ENCODE measurements at regions not wholly inside any gene's neighbourhood (a gene's known extent, or its start where the extent isn't known, plus 50 kb on each side); places are given as distances from the start of the nearest gene placed in this dataset.

- DNase-seq, result no peak
These were observed 461.6 kb downstream of the BCL11A start for GRCh38 chr2:60091894-60092293.

- DNase-seq, result no peak
These were observed 462.2 kb downstream of the BCL11A start for GRCh38 chr2:60091266-60091665.

GRCh38 chr2:60079562-60079961 is 473.9 kb downstream of the BCL11A start:
- no peak for DNase-seq

GRCh38 chr2:60075048-60075447 is 478.4 kb downstream of the BCL11A start:
- no peak for DNase-seq

GRCh38 chr2:60073201-60073600 is 480.3 kb downstream of the BCL11A start:
- DNase-seq, result no peak

- DNase-seq, result no peak
These were observed 480.8 kb downstream of the BCL11A start for GRCh38 chr2:60072609-60073008.

- DNase-seq, result no peak
These were observed 482.0 kb downstream of the BCL11A start for GRCh38 chr2:60071490-60071831.

- no peak for DNase-seq
These were observed 482.5 kb downstream of the BCL11A start for GRCh38 chr2:60070736-60071489.

GRCh38 chr2:60070196-60070595 is 483.3 kb downstream of the BCL11A start:
- DNase-seq, result no peak

- no peak for DNase-seq
These were observed 484.7 kb downstream of the BCL11A start for GRCh38 chr2:60068755-60069154.

- no peak for DNase-seq
These were observed 486.4 kb downstream of the BCL11A start for GRCh38 chr2:60067006-60067405.

GRCh38 chr2:60066096-60066839 is 487.2 kb downstream of the BCL11A start:
- no peak for DNase-seq

GRCh38 chr2:60064687-60065389 is 488.6 kb downstream of the BCL11A start:
- DNase-seq, result no peak

- no peak for DNase-seq
These were observed 494.7 kb downstream of the BCL11A start for GRCh38 chr2:60058781-60059180.

- no peak for DNase-seq
These were observed 498.7 kb downstream of the BCL11A start for GRCh38 chr2:60054571-60055340.

- DNase-seq, result no peak
These were observed 499.7 kb downstream of the BCL11A start for GRCh38 chr2:60053791-60054190.

- DNase-seq, result no peak
These were observed 500.9 kb downstream of the BCL11A start for GRCh38 chr2:60052601-60053000.

- DNase-seq, result no peak
These were observed 501.5 kb downstream of the BCL11A start for GRCh38 chr2:60051991-60052390.

- DNase-seq, result no peak
These were observed 505.4 kb downstream of the BCL11A start for GRCh38 chr2:60047944-60048525.

GRCh38 chr2:60047347-60047746 is 506.1 kb downstream of the BCL11A start:
- no peak for DNase-seq

GRCh38 chr2:60046529-60046928 is 506.9 kb downstream of the BCL11A start:
- no peak for DNase-seq

- no peak for DNase-seq
These were observed 508.0 kb downstream of the BCL11A start for GRCh38 chr2:60045456-60045855.

- no peak for DNase-seq
These were observed 509.0 kb downstream of the BCL11A start for GRCh38 chr2:60044484-60044883.
